GM23248 (cell line): ENCODE measurements at regions not wholly inside any gene's neighbourhood (a gene's known extent, or its start where the extent isn't known, plus 50 kb on each side); places are given as distances from the start of the nearest gene placed in this dataset.

Experiments
- EZH2 ChIP-seq: fragments of 200-600 bp; sonication (generic); IDR thresholded peaks from 2 replicates; pipeline ENCODE4 v1.6.1; 2018; ENCODE audit warnings: antibody characterized with exemption, mild to moderate bottlenecking; ENCODE audit not compliant: insufficient read depth, poor library complexity, severe bottlenecking
- EZH2phosphoT487 ChIP-seq: fragments of 200-600 bp; sonication (generic); IDR thresholded peaks from 2 replicates; pipeline ENCODE4 v1.6.1; 2018; ENCODE audit warnings: antibody characterized with exemption, moderate library complexity, mild to moderate bottlenecking, low read depth; ENCODE audit not compliant: insufficient read depth

GRCh38 chr6:67336014-67336413 is 1299.1 kb upstream of the ADGRB3 start:
- TF ChIP-seq EZH2 = no peak
- TF ChIP-seq EZH2phosphoT487 = no peak
